GM15510 (cell line): ENCODE measurements at regions not wholly inside any gene's neighbourhood (a gene's known extent, or its start where the extent isn't known, plus 50 kb on each side); places are given as distances from the start of the nearest gene placed in this dataset.

Experiments used
- POLR2A ChIP-seq: IDR thresholded peaks from 3 replicates; pipeline ENCODE4 v1.6.1; 2011; ENCODE audit warnings: borderline replicate concordance; ENCODE audit not compliant: insufficient read length; ENCODE audit errors: extremely low read depth

GRCh38 chr15:39310633-39311032 lies 270.2 kb upstream of the THBS1 start:
- no peak for TF ChIP-seq POLR2A

DNA sequence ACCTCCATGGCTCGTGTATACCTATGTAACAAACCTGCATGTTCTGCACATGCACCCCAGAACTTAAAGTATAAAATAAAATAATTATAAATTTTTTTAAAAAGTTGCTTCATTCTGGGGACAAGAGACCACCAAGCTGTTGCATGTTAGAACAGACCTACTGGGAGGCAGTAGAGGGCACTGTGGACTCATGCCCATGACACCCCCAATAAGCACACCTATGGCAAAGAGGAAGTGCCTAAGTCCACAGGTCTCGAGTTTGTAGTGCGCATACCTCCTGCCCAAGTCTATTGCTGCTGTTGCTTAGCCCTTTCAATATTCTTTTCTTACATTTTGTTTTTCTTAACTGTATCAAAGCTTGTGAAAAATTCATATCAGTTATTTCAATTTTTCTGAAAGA lies 267.9 kb upstream of the THBS1 start:
- TF ChIP-seq POLR2A: no peak

DNA sequence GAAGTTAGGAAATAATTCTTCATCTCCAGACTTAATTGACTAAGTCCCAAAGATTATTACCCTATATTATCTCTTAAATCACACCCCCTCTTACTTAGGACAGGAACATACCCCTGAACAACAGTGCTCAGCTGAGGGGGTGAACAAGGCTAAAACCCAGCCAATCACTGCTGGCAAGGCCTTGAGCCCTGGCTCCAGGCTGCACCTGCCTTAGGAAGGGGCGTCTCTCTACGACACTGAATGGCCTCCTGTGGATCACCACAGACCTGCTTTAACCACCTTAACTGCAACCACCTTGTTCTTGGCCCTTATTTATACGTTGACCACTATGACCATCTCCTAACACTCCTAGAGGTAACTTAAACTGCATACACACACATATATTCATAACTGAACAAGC lies 267.4 kb upstream of the THBS1 start:
- no peak for TF ChIP-seq POLR2A

DNA sequence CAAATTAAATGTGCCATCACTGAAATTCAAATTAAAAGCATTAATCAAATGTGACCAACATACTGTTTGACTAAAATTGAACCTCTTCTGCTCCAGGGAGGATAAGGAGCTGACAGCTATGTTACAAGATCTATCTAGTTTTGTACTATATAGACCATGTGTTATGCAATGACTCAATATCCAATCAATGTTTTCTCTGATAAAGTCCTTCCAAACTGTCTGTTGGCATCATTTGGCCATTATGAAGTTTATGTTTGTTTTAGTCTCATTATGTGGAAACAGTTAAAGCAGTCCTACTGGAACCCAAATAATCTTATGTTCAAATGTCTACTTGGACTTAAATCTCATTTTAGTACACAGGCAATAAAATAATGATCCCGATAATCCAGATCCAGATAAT lies 267.0 kb upstream of the THBS1 start:
- TF ChIP-seq POLR2A: no peak

DNA sequence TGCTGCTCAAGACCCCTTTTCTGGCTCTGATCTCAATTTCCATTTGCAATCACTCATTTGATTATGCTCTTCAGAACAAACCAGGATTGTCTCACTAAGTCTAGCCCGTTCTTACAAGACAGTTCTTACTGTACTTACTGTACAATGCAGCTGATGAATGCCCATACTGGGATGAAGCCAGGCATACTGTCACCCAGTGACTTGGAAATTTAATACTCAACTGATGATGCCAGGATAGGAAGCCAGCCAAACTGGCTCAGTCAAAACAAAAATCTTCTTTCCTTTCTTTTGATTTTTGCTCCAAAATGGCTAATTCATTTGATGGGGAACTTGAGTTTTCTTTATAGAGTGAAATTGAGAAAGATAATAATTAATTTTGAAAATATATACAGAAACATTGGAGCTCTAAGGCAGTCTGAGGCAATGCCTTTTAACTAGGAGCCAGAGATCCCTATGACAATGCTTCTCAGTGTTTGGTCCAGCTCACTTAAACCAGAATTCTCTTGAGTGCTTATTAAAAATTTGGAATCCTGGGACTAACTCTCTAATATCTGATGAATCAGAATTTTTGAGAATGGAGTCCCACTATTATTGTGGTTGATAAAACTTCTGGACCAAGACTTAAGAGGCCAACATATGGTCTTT lies 265.6 kb upstream of the THBS1 start:
- no peak for TF ChIP-seq POLR2A

- TF ChIP-seq POLR2A: no peak
Measured at GRCh38 chr15:39317225-39317624, 263.7 kb upstream of the THBS1 start.

DNA sequence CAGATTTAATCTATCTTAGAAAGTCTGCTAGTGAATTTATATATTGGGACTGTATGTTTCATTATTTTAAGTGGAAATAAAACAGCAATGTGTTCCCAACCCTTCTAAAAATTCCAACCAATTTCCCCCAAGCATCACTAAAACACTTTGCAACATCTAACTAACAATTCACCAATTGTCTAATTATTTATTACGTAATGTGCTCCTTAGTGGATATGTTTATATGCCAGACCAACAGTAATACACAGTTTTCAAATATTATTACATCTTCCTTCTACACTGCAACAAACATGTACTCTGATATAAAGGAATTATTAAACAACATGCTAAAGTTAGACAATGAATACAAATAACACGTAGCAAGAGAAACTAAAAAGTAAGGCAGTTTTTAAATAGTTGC lies 262.6 kb upstream of the THBS1 start:
- no peak for TF ChIP-seq POLR2A

GRCh38 chr15:39320355-39320754 lies 260.5 kb upstream of the THBS1 start:
- TF ChIP-seq POLR2A: no peak

- no peak for TF ChIP-seq POLR2A
Measured at GRCh38 chr15:39320886-39321285, 260.0 kb upstream of the THBS1 start.

GRCh38 chr15:39321977-39322376 lies 258.9 kb upstream of the THBS1 start:
- no peak for TF ChIP-seq POLR2A

GRCh38 chr15:39323157-39323556 lies 257.7 kb upstream of the THBS1 start:
- no peak for TF ChIP-seq POLR2A

GRCh38 chr15:39323706-39324105 lies 257.2 kb upstream of the THBS1 start:
- no peak for TF ChIP-seq POLR2A

GRCh38 chr15:39326306-39326975 lies 254.4 kb upstream of the THBS1 start:
- TF ChIP-seq POLR2A: no peak

- no peak for TF ChIP-seq POLR2A
Measured at GRCh38 chr15:39327005-39327730, 253.7 kb upstream of the THBS1 start.

- no peak for TF ChIP-seq POLR2A
Measured at GRCh38 chr15:39330061-39330460, 250.8 kb upstream of the THBS1 start.

- TF ChIP-seq POLR2A: no peak
Measured at GRCh38 chr15:39331584-39331983, 249.3 kb upstream of the THBS1 start.
